Fibroblast of villous mesenchyme (primary cell): ENCODE measurements at regions not wholly inside any gene's neighbourhood (a gene's known extent, or its start where the extent isn't known, plus 50 kb on each side); places are given as distances from the start of the nearest gene placed in this dataset.

Experiments
- DNase-seq: peaks from one replicate; pipeline ENCODE4 v3.0.0-alpha.2; 2010; ENCODE audit warnings: low read depth
- H3K4me3 ChIP-seq: 2 replicates; pipeline ENCODE4 v1.5.1; 2011; ENCODE audit warnings: low read depth, mild to moderate bottlenecking, low read length
- TF ChIP-seq, protein P1 (sequence below): IDR thresholded peaks from 2 replicates; pipeline ENCODE4 v1.5.1; 2012; ENCODE audit warnings: low read depth, mild to moderate bottlenecking, low read length; ENCODE audit not compliant: insufficient read depth

DNA sequence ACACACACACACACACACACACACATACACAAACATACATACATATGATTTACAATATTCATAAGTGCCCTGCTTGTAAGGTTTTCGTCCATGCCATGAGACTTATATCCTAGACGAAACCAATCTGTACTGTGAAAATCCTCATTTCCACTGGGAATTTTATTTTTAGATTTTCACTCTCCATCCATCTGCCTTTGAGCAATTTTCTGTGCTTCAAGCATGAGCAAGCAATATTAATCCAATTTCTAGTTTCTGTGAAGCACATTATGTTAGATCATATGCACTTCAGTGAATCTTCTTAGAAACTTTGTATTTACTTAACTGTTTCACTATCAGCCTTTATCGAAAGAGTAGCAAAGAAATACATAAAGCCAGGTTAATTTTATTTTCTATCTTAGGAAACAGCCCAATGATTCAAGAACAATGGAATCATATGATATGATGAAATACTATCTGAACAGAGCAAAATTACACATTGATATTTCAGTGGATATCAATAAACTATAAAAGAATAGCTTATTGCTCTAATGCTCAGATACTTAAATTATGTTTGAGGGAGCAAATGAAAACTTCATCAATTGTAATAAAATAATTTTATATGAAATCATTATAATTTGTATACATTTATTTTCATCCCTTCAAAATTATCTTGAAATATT is 1100.7 kb upstream of the MIR17HG start:
- H3K4me3 ChIP-seq, result no peak overlapping the region
- DNase-seq, result no peak
- TF ChIP-seq, protein P1, sequence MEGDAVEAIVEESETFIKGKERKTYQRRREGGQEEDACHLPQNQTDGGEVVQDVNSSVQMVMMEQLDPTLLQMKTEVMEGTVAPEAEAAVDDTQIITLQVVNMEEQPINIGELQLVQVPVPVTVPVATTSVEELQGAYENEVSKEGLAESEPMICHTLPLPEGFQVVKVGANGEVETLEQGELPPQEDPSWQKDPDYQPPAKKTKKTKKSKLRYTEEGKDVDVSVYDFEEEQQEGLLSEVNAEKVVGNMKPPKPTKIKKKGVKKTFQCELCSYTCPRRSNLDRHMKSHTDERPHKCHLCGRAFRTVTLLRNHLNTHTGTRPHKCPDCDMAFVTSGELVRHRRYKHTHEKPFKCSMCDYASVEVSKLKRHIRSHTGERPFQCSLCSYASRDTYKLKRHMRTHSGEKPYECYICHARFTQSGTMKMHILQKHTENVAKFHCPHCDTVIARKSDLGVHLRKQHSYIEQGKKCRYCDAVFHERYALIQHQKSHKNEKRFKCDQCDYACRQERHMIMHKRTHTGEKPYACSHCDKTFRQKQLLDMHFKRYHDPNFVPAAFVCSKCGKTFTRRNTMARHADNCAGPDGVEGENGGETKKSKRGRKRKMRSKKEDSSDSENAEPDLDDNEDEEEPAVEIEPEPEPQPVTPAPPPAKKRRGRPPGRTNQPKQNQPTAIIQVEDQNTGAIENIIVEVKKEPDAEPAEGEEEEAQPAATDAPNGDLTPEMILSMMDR, result no peak

DNA sequence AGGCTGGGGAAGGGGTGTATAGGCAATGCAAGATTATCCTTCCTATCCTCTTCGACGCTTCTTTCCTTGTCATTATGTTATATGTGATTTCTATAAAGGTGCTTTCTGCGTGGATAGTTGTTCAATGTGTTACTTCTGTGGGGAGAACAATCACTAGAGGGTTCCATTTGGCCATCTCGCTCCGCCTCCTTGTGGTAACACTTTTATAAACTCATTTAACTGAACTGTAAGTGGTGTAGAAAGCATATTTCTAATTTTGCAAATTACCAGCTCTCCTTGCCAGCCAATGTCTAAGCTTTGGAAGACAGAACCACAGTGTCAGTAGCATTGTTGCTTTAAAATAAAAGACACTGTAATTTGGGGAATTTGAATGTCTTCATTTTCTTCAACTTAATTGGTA is 1093.7 kb upstream of the MIR17HG start:
- TF ChIP-seq, protein P1, result no peak
- DNase-seq, result no peak
- no peak overlapping the region for H3K4me3 ChIP-seq

DNA sequence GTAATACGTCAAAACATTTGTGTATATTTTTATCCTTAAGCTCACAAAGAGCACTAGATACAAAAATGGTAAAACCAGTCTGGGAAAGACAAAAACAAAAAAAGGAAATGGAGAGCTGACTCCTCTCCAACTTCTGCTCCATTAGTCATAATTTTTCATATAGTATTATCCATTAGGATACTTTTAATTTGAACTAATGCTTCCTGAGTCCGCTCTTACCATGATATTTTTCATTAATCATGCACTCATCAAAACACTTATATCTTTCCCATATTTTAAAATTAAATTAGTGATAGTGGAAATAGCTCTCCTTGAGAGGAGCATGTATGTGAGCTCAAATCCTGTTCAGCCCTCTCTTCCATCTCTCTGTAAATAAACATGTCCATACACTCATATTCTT is 1093.0 kb upstream of the MIR17HG start:
- TF ChIP-seq, protein P1, result no peak
- no peak for DNase-seq
- no peak overlapping the region for H3K4me3 ChIP-seq

- TF ChIP-seq, protein P1, result no peak
- no peak for DNase-seq
These were observed 1090.7 kb upstream of the MIR17HG start for GRCh38 chr13:90256746-90257145.

GRCh38 chr13:90258129-90258528 is 1089.4 kb upstream of the MIR17HG start:
- DNase-seq, result no peak
- H3K4me3 ChIP-seq, result no peak overlapping the region
- TF ChIP-seq, protein P1, result no peak

More at GRCh38 chr13:90256746-90257145, 1090.7 kb upstream of the MIR17HG start:
- H3K4me3 ChIP-seq, result no peak overlapping the region

DNA sequence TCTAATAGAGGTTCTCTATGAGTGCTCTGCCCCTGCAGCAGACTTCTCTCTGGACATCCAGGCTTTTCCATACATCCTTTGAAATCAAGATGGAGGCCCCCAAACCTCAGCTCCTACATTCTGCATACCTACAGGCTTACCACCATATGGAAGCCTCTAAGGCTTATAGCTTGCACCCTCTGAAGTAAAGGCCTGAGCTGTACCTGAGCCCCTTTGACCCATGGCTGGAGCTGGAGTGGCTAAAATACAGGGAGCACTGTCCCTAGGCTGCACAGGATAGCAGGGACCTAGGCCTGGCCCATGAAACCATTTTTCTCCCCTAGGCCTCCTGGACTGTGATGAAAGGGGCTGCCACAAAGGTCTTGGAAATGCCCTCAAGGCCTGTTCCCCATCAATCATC is 1086.1 kb upstream of the MIR17HG start:
- no peak overlapping the region for H3K4me3 ChIP-seq
- TF ChIP-seq, protein P1, result no peak
- DNase-seq, result no peak

DNA sequence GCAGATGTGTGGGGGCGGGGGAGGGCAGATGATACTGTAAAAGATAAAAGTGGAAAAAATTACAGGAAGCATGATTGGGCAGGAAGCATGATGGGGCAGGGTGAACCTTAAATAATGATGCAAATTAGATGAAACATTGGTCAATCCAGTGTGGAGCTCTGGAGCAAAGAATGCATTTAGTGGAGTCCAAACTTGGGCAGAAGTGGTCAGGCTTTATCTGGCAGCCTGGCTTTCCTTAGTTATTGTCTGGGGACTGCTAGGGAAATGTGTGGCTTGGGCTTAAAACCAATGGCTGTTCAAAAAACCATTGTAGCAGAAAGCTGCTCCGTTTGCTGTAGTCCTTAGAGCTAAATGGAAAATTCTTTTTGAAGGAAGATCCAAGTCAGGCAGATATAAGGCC is 1077.3 kb upstream of the MIR17HG start:
- no peak for DNase-seq
- no peak overlapping the region for H3K4me3 ChIP-seq
- TF ChIP-seq, protein P1, result no peak
